B cell (primary cell): ENCODE measurements at regions not wholly inside any gene's neighbourhood (a gene's known extent, or its start where the extent isn't known, plus 50 kb on each side); places are given as distances from the start of the nearest gene placed in this dataset.

Source experiments
- ATAC-seq: fragments of 200-7000 bp; cut with Tn5 transposase; one replicate; pipeline ENCODE4 v1.10.0; 2021; ENCODE audit warnings: low read depth, mild to moderate bottlenecking, moderate number of reproducible peaks, moderate library complexity
- CTCF ChIA-PET: fragments of 350-600 bp; sonication (Branson Sonifier 250); formaldehyde crosslinking; loops from one replicate; lab custom pipeline; 2021; ENCODE audit warnings: antibody characterized with exemption, inconsistent platforms; lab: Charles Lee
- POLR2A ChIA-PET: fragments of 350-600 bp; sonication (Branson Sonifier 250); formaldehyde crosslinking; loops from one replicate; lab custom pipeline; 2021; ENCODE audit warnings: antibody characterized with exemption; lab: Charles Lee
- DNase-seq: peaks from one replicate; pipeline ENCODE4 v3.0.0; 2013
- H2AFZ ChIP-seq: 2 replicates; pipeline ENCODE4 v1.6.1; 2012; ENCODE audit warnings: mild to moderate bottlenecking, low read depth, low read length; ENCODE audit not compliant: insufficient read depth, poor library complexity, severe bottlenecking
- H3K27ac ChIP-seq, 2 donors: 1 replicate in 1 of 2; 2 replicates in 1 of 2; pipeline ENCODE4 v1.5.1; 2012 to 2013; ENCODE audit warnings: low read length in 2 of 2, mild to moderate bottlenecking in 2 of 2, moderate library complexity in 1 of 2
- H3K27me3 ChIP-seq, 4 experiments: fragments of 200-600 bp in 1 of 4; sonication (generic) in 1 of 4; replicated peaks in 1 of 4; 1 replicate in 2 of 4; 2 replicates in 2 of 4; pipeline versions ENCODE4 v1.6.1 to v1.7.0; 2013 to 2016; ENCODE audit warnings: low read length in 3 of 4, mild to moderate bottlenecking in 2 of 4, mixed read lengths in 1 of 4, moderate library complexity in 1 of 4; ENCODE audit not compliant: insufficient read depth in 4 of 4, control insufficient read depth in 3 of 4; ENCODE audit errors: control extremely low read depth in 1 of 4
- H3K36me3 ChIP-seq, 2 experiments: replicated peaks in 1 of 2; 1 replicate in 1 of 2; 2 replicates in 1 of 2; pipeline versions ENCODE4 v1.6.1 to v1.7.1; 2013; ENCODE audit warnings: low read length in 1 of 2; ENCODE audit not compliant: insufficient read depth in 2 of 2, control insufficient read depth in 1 of 2; ENCODE audit errors: control extremely low read depth in 1 of 2, extremely low read depth in 1 of 2
- H3K4me1 ChIP-seq, 2 donors: fragments of 200-600 bp in 1 of 2; sonication (generic) in 1 of 2; 1 replicate in 1 of 2; 2 replicates in 1 of 2; pipeline versions ENCODE4 v1.5.1 to v1.6.1; 2013 to 2017; ENCODE audit warnings: low read length in 2 of 2; ENCODE audit not compliant: control insufficient read depth in 2 of 2, insufficient read depth in 2 of 2
- H3K4me2 ChIP-seq: replicated peaks from 2 replicates; pipeline ENCODE3; 2012; ENCODE audit warnings: mild to moderate bottlenecking, low read depth, low read length; ENCODE audit not compliant: poor library complexity, severe bottlenecking
- H3K4me3 ChIP-seq, 5 experiments: fragments of 200-600 bp in 1 of 5; sonication (generic) in 1 of 5; 1 replicate in 3 of 5; 2 replicates in 2 of 5; pipeline versions ENCODE4 v1.5.1 to v1.7.0; 2011 to 2016; ENCODE audit warnings: low read length in 4 of 5, mild to moderate bottlenecking in 4 of 5, low read depth in 2 of 5, control low read depth in 1 of 5, moderate library complexity in 1 of 5; ENCODE audit not compliant: insufficient read depth in 1 of 5; ENCODE audit errors: control extremely low read depth in 1 of 5, extremely low read depth in 1 of 5
- H3K79me2 ChIP-seq: fragments of 200-600 bp; sonication (generic); one replicate; pipeline ENCODE4 v1.6.0; 2016; ENCODE audit warnings: low read length; ENCODE audit not compliant: control insufficient read depth, insufficient read depth
- H3K9ac ChIP-seq: fragments of 200-600 bp; sonication (generic); 2 replicates; pipeline ENCODE4 v1.6.1; 2017; ENCODE audit warnings: mild to moderate bottlenecking, low read length, moderate library complexity
- H3K9me3 ChIP-seq, 3 donors: one replicate each; pipeline versions ENCODE4 v1.6.1 to v1.7.1; 2013; ENCODE audit warnings: low read length in 2 of 3; ENCODE audit not compliant: control insufficient read depth in 2 of 3, insufficient read depth in 1 of 3; ENCODE audit errors: control extremely low read depth in 1 of 3
- H4K20me1 ChIP-seq: 2 replicates; pipeline ENCODE4 v1.6.0; 2012; ENCODE audit warnings: mild to moderate bottlenecking, low read length; ENCODE audit not compliant: insufficient read depth, control insufficient read depth, poor library complexity, severe bottlenecking
- H3K27ac Mint-ChIP-seq: one replicate; pipeline ENCODE4 v1.8.0; 2021; ENCODE audit warnings: mixed read lengths
- H3K27me3 Mint-ChIP-seq: one replicate; pipeline ENCODE4 v1.8.0; 2021; ENCODE audit warnings: mixed read lengths
- H3K4me1 Mint-ChIP-seq: one replicate; pipeline ENCODE4 v1.8.0; 2021; ENCODE audit warnings: mixed read lengths
- H3K4me3 Mint-ChIP-seq: one replicate; pipeline ENCODE4 v1.8.0; 2021; ENCODE audit warnings: mixed read lengths
- H3K9me3 Mint-ChIP-seq: one replicate; pipeline ENCODE4 v1.8.0; 2022; ENCODE audit warnings: mixed read lengths; ENCODE audit not compliant: insufficient read depth
- CTCF ChIP-seq: fragments of 200-600 bp; IDR thresholded peaks from one replicate; pipeline ENCODE4 v1.8.0; 2022; ENCODE audit warnings: antibody characterized with exemption, mild to moderate bottlenecking
- EZH2 ChIP-seq: IDR thresholded peaks from 2 replicates; pipeline ENCODE4 v1.6.1; 2012; ENCODE audit warnings: borderline replicate concordance, low read depth, mild to moderate bottlenecking, moderate library complexity, low read length; ENCODE audit not compliant: insufficient read depth, poor library complexity, severe bottlenecking
- WGBS: methylation state at CpG from one replicate; pipeline ENCODE4 v1.1.5; 2013; ENCODE audit warnings: missing lambda C conversion rate; ENCODE audit not compliant: insufficient coverage; 5-methylcytosine and 5-hydroxymethylcytosine counted together
- intact Hi-C: fragments of 100-400 bp; cut with micrococcal nuclease; formaldehyde crosslinking; loops from one replicate; pipeline ENCODE4 v1.10.0; 2022

DNA sequence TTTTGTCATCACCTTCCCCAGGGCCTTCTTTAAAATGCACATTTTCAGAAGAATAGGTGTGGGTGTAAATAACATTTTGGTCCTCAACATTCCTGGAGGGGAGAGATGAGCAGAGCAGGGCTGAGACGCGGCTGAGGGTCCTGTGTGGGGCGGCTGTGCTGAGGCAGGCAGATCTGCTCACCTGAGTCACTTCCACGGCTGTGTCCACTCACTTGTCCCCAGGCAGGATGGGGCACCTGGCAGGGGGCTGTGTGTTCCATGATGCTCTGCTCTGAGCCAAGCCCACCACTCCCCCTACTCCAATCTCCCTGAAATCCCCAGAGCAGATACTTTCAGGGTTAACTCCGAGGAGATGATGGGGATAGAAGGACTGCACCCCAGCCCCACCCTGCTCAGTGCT, 93.8 kb downstream of the GLRX3 start:
- Mint-ChIP-seq H3K9me3 (peaks cover 6% of the 10 kb centered on the region), H3K27me3 (no peaks in the 10 kb centered on the region), H3K27ac (no peak overlapping the region), H3K4me3 (no peak overlapping the region), H3K4me1 (no peaks in the 10 kb centered on the region)
- ATAC-seq (no peak), DNase-seq (no peak)
- Histone ChIP-seq H3K4me1 (no peaks in the 10 kb centered on the region), H3K4me2 (no peak overlapping the region), H3K9ac (no peak overlapping the region), H3K27ac (no peak overlapping the region), H3K4me3 (no peak overlapping the region), H3K27me3 (no peaks in the 10 kb centered on the region), H3K36me3 (no peaks in the 10 kb centered on the region), H3K9me3 (peaks cover 0 to 10% (median 3%) of the 10 kb centered on the region in 3 donors), H2AFZ (no peak overlapping the region), H3K79me2 (no peaks in the 10 kb centered on the region), H4K20me1 (no peaks in the 10 kb centered on the region)
- ChIA-PET POLR2A (no interaction called here), CTCF (no interaction called here)
- 90% methylated on average over 4 of the region's 5 CpGs for WGBS
- intact Hi-C loops: no loop called here
- TF ChIP-seq EZH2 (no peak), CTCF (no peak)

GRCh38 chr10:130230611-130231010, 94.4 kb downstream of the GLRX3 start:
- H3K4me1 ChIP-seq: no peaks in the 10 kb centered on the region
- no peak for DNase-seq
- Mint-ChIP-seq H3K27ac (no peak overlapping the region), H3K4me3 (no peak overlapping the region), H3K4me1 (no peaks in the 10 kb centered on the region), H3K9me3 (peaks cover 6% of the 10 kb centered on the region), H3K27me3 (no peaks in the 10 kb centered on the region)
- TF ChIP-seq CTCF (no peak), EZH2 (no peak)
- intact Hi-C loops: no loop called here
- H3K79me2 ChIP-seq: no peaks in the 10 kb centered on the region
- no peak overlapping the region for H2AFZ ChIP-seq
- no peak overlapping the region for H3K9ac ChIP-seq
- no peak for ATAC-seq
- peaks cover 0 to 10% (median 3%) of the 10 kb centered on the region in 3 donors for H3K9me3 ChIP-seq
- H3K4me2 ChIP-seq: no peak overlapping the region
- H4K20me1 ChIP-seq: no peaks in the 10 kb centered on the region
- no peak overlapping the region for H3K27ac ChIP-seq
- no peaks in the 10 kb centered on the region for H3K27me3 ChIP-seq
- 83% methylated on average over 6 of the region's 6 CpGs for WGBS
- CTCF ChIA-PET: no interaction called here
- no peak overlapping the region for H3K4me3 ChIP-seq
- H3K36me3 ChIP-seq: no peaks in the 10 kb centered on the region
- POLR2A ChIA-PET: no interaction called here
